ENCODE measurements at regions not wholly inside any gene's neighbourhood (a gene's known extent, or its start where the extent isn't known, plus 50 kb on each side); places are given as distances from the start of the nearest gene placed in this dataset.
A peak's percentile ranks its signal among the peaks of the same experiment; 100 is the strongest.

- no peak for DNase-seq
Observed at GRCh38 chr1:219397511-219397910, 215.4 kb downstream of the ZC3H11B start.

GRCh38 chr1:219391297-219391696 is 217.6 kb downstream of the LYPLAL1 start:
- DNase-seq: no peak

- no peak for DNase-seq
Observed at GRCh38 chr1:219387211-219387610, 213.5 kb downstream of the LYPLAL1 start.

- peak; percentile 61 for DNase-seq
Observed at GRCh38 chr1:219385787-219386427, 212.2 kb downstream of the LYPLAL1 start.

GRCh38 chr1:219383281-219383680 is 209.6 kb downstream of the LYPLAL1 start:
- no peak for DNase-seq

- peak; percentile 29 for DNase-seq
Observed at GRCh38 chr1:219381396-219381795, 207.7 kb downstream of the LYPLAL1 start.

- DNase-seq: no peak
Observed at GRCh38 chr1:219380463-219380862, 206.8 kb downstream of the LYPLAL1 start.

GRCh38 chr1:219379691-219380090 is 206.0 kb downstream of the LYPLAL1 start:
- no peak for DNase-seq

GRCh38 chr1:219374636-219375035 is 201.0 kb downstream of the LYPLAL1 start:
- no peak for DNase-seq

GRCh38 chr1:219374046-219374566 is 200.4 kb downstream of the LYPLAL1 start:
- no peak for DNase-seq

GRCh38 chr1:219373616-219373935 is 199.9 kb downstream of the LYPLAL1 start:
- peak; percentile 36 for DNase-seq

- no peak for DNase-seq
Observed at GRCh38 chr1:219372916-219373615, 199.4 kb downstream of the LYPLAL1 start.

- no peak for DNase-seq
Observed at GRCh38 chr1:219371471-219371870, 197.8 kb downstream of the LYPLAL1 start.

GRCh38 chr1:219367496-219367895 is 193.8 kb downstream of the LYPLAL1 start:
- no peak for DNase-seq

GRCh38 chr1:219365451-219365850 is 191.8 kb downstream of the LYPLAL1 start:
- peak; percentile 59 for DNase-seq

GRCh38 chr1:219362702-219363101 is 189.0 kb downstream of the LYPLAL1 start:
- no peak for DNase-seq

GRCh38 chr1:219359126-219359525 is 185.4 kb downstream of the LYPLAL1 start:
- DNase-seq: no peak

- no peak for DNase-seq
Observed at GRCh38 chr1:219358080-219358479, 184.4 kb downstream of the LYPLAL1 start.

GRCh38 chr1:219354962-219355361 is 181.3 kb downstream of the LYPLAL1 start:
- no peak for DNase-seq

GRCh38 chr1:219352961-219353651 is 179.4 kb downstream of the LYPLAL1 start:
- DNase-seq: no peak

- DNase-seq: no peak
Observed at GRCh38 chr1:219350172-219350931, 176.7 kb downstream of the LYPLAL1 start.

- DNase-seq: peak; percentile 11
Observed at GRCh38 chr1:219347921-219348391, 174.3 kb downstream of the LYPLAL1 start.

GRCh38 chr1:219347376-219347775 is 173.7 kb downstream of the LYPLAL1 start:
- no peak for DNase-seq

Measured in fibroblast of skin of right biceps (primary cell).